LNCAP (cell line): ENCODE measurements at regions not wholly inside any gene's neighbourhood (a gene's known extent, or its start where the extent isn't known, plus 50 kb on each side); places are given as distances from the start of the nearest gene placed in this dataset.

ENCODE experiments used
- TF ChIP-seq, protein P1 (sequence below): fragments of 450-650 bp; IDR thresholded peaks from 2 replicates; pipeline ENCODE4 v1.5.1; 2017; ENCODE audit warnings: mild to moderate bottlenecking

DNA sequence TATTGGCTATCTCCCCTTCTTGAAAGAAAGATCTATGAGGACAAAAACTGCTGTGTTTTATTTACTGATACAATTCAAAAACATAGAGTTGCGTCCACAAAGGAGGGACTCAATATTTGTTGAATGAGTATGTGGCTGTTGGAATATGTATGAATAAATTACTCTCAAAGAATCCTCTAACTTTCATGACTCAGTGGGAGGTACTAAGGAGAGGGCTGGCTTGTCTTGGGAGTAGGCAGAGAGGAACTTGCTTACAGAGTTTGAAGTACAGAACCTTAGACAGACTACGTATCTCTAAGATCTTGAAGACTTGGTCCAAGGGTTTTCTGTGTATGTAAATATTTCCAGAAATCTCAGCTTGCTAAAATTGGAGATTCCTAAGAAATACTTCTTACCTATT is 504.0 kb upstream of the PTCHD4 start:
- TF ChIP-seq, protein P1, sequence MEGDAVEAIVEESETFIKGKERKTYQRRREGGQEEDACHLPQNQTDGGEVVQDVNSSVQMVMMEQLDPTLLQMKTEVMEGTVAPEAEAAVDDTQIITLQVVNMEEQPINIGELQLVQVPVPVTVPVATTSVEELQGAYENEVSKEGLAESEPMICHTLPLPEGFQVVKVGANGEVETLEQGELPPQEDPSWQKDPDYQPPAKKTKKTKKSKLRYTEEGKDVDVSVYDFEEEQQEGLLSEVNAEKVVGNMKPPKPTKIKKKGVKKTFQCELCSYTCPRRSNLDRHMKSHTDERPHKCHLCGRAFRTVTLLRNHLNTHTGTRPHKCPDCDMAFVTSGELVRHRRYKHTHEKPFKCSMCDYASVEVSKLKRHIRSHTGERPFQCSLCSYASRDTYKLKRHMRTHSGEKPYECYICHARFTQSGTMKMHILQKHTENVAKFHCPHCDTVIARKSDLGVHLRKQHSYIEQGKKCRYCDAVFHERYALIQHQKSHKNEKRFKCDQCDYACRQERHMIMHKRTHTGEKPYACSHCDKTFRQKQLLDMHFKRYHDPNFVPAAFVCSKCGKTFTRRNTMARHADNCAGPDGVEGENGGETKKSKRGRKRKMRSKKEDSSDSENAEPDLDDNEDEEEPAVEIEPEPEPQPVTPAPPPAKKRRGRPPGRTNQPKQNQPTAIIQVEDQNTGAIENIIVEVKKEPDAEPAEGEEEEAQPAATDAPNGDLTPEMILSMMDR: no peak

DNA sequence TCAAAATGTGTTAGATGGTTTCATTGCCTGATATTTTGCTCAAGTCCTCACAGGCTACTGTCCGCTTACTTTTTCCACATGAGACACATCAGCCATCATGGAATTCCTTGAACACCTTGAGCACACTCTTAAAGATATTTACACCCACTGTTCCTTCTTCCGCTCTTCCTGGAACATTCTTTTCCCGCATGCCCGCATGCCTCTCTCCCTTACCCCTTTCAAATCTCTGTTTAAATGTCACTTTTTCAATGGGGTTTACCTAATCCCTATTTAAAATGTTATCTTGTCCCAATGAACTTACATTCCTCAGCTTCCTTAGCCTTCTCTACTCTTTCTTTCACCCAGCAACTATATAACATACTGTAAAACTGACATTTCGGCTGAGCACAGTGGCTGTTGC is 503.3 kb upstream of the PTCHD4 start:
- TF ChIP-seq, protein P1: no peak

DNA sequence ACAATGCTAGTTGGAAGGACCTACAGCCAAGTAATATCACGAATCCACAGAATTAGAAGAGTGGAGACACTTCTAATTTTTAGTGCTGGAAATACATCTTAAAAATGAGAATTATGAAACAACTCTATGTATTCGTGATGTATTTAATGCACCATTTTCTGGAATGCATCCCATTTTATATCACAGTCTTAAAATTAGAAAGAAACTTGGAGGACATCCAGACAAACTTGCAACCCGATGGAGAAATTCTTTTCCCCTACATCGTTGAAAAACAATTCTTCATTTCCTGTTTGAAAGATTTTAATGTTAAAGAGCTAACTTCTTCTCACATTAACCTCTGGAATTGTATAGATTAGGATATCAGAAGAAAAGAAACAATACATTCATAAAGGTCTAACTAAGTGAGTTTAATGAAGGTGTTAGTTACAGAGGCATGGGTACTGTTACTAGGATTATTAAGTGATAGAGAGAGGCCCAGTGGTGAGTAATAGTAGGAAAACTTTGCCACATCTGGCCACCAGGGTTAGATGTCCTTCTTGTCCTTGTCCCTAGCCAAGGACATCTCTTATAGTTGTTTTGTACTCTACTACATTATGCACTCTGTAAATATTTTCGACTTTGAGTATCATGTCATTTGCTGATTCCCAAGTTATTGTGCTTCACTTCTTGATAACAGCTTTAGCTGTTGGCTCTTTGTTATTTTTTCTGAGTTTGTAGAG is 502.4 kb upstream of the PTCHD4 start:
- TF ChIP-seq, protein P1: no peak

DNA sequence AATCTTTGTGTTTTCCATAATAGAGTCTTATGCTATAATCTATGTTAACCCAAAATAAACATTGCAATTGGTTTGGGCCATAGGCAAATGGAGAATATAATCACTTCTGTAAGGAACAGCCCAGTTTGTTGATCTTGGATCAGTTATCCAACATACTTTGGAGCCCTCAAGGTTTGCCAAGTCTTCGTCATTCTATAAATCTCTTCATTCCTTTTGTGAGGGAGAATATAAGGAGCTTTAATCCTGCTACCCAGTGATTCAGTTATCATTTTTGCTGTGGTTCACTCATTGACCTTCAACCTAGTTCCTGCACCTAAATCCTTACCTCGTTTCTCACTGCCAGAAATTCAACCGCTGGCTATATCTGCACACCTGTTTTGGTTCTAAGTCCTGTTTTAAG is 500.3 kb upstream of the PTCHD4 start:
- TF ChIP-seq, protein P1: no peak

DNA sequence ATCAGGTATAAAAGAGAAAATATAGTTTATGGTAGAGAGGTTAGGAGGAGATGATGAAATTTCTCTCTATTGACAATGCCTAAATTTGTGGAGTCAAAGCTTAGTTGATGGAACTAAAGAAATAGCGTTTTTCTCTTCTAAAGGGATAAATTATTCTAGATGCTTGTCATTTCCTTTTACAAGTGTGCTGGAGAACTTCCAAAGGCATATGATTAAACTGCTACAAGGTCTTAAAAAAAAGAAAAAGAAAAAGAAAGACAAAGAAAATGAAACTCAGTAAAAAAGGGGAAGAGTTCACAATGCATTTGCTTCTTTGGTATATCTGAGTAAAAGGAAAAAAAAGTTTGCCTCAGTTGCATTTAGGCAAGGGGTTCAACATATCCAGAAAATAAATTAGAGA is 499.8 kb upstream of the PTCHD4 start:
- TF ChIP-seq, protein P1: no peak

DNA sequence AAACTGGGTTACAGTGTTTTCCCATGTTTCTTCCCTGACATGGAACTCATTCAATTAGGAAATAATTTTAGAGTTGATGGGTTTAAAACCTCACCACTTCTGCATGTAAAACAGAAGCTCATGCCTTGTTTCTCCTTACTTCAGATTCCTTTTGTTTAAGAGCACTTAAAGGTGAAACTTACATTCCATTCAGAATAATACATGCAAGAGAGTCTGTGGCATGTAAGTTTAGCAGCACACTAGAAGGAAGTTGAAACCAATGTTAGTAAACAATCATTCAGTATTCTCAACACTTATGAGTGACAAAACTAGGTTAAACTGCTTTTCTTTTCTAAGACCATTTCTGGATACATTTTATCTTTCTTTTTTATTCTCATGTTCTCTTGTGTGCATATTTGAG is 495.6 kb upstream of the PTCHD4 start:
- TF ChIP-seq, protein P1: no peak

DNA sequence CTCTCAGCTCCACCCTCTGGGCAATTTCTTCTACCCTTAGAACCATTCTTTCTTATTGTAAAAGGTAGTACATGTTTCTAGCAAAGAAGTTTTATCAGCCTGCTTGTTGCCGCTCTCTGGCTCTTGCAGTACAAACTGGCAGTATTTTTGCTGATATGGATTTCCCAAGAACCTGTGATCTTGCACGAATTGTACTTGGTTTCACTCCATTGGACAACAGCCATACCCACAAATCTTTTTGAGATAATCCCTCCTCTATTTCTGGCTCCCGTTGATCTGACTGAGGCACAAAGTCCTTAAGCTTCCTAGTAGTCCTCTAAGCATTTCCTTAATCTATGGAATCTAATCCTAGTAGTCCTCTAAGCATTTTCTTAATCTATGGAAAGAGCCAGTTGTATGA is 487.0 kb upstream of the PTCHD4 start:
- TF ChIP-seq, protein P1: no peak

DNA sequence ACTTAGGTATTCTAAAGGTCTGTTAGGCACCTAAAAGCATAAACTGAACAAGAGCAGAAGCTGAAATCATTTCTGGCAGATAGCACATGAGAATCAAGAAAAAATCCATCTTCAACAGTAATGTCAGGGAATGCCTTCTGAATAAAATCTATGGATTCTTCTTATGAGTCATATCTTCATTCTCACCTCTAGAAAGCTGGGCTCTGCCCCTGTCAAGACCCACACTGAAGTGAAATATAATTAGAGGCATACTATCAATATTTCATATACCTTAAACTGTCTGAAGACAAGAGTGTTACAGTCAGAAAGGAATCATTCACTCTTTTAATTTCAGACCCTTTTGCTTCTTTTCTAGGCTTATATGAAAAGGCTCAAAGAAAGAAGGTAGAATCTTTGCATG is 485.8 kb upstream of the PTCHD4 start:
- TF ChIP-seq, protein P1: no peak
